HepG2 (cell line): ENCODE measurements at regions not wholly inside any gene's neighbourhood (a gene's known extent, or its start where the extent isn't known, plus 50 kb on each side); places are given as distances from the start of the nearest gene placed in this dataset.

Source experiments
- ATM ChIP-seq: fragments of 450-650 bp; IDR thresholded peaks from 2 replicates; pipeline ENCODE4 v1.7.1; 2017; ENCODE audit warnings: mild to moderate bottlenecking, borderline replicate concordance
- BATF2 ChIP-seq: sonication (generic); formaldehyde crosslinking; IDR thresholded peaks from 2 replicates; pipeline ENCODE4 v1.8.0; 2022; ENCODE audit warnings: mild to moderate bottlenecking, missing genetic modification reagents, moderate library complexity
- CEBPB ChIP-seq: IDR thresholded peaks from 2 replicates; pipeline ENCODE4 v1.6.1; 2011; ENCODE audit warnings: low read depth, low read length, improper control_type of control experiment, borderline replicate concordance
- CREBL2 ChIP-seq: sonication (generic); formaldehyde crosslinking; IDR thresholded peaks from 2 replicates; pipeline ENCODE4 v1.8.1; 2023; ENCODE audit warnings: missing genetic modification reagents, mild to moderate bottlenecking, borderline replicate concordance
- DRAP1 ChIP-seq: IDR thresholded peaks from 2 replicates; pipeline ENCODE4 v1.6.1; 2016; ENCODE audit warnings: missing genetic modification reagents, missing compliant biosample characterization
- ETV5 ChIP-seq: IDR thresholded peaks from 2 replicates; pipeline ENCODE4 v1.6.1; 2018; ENCODE audit warnings: missing biosample characterization, missing genetic modification reagents, inconsistent platforms, borderline replicate concordance
- KDM3A ChIP-seq: IDR thresholded peaks from 2 replicates; pipeline ENCODE4 v1.6.1; 2018; ENCODE audit warnings: low read depth, missing compliant biosample characterization
- KMT2B ChIP-seq: IDR thresholded peaks from 2 replicates; pipeline ENCODE4 v1.6.1; 2016; ENCODE audit warnings: missing genetic modification reagents, missing compliant biosample characterization
- LCORL ChIP-seq, 2 experiments: fragments of 450-650 bp in 1 of 2; sonication (generic) in 1 of 2; formaldehyde crosslinking in 1 of 2; IDR thresholded peaks; 2 replicates each; pipeline versions ENCODE4 v1.5.0 to v1.6.1; 2017 to 2020; ENCODE audit warnings: antibody characterized with exemption in 1 of 2, missing genetic modification reagents in 1 of 2
- MAF1 ChIP-seq: sonication (generic); formaldehyde crosslinking; IDR thresholded peaks from 2 replicates; pipeline ENCODE4 v1.5.0; 2020; ENCODE audit warnings: missing genetic modification reagents, borderline replicate concordance
- MAZ ChIP-seq, 2 experiments: sonication (generic) in 1 of 2; formaldehyde crosslinking in 1 of 2; IDR thresholded peaks; 2 replicates each; pipeline versions ENCODE4 v1.5.0 to v1.6.1; 2012 to 2020; ENCODE audit warnings: low read depth in 2 of 2, mild to moderate bottlenecking in 2 of 2, borderline replicate concordance in 1 of 2, improper control_type of control experiment in 1 of 2, low read length in 1 of 2, missing genetic modification reagents in 1 of 2, moderate library complexity in 1 of 2
- MYNN ChIP-seq: sonication (generic); formaldehyde crosslinking; IDR thresholded peaks from 2 replicates; pipeline ENCODE4 v1.4.0; 2020; ENCODE audit warnings: mild to moderate bottlenecking, low read depth, missing genetic modification reagents
- PPARG ChIP-seq: conservative IDR thresholded peaks from 2 replicates; pipeline ENCODE4 v1.6.1; 2016; ENCODE audit warnings: missing biosample characterization, missing genetic modification reagents
- RXRB ChIP-seq: IDR thresholded peaks from 2 replicates; pipeline ENCODE4 v1.6.1; 2016; ENCODE audit warnings: borderline replicate concordance, missing genetic modification reagents, missing compliant biosample characterization
- SRF ChIP-seq: IDR thresholded peaks from 2 replicates; pipeline ENCODE4 v1.6.1; 2011; ENCODE audit warnings: mild to moderate bottlenecking, low read depth, low read length, moderate library complexity
- ZBTB38 ChIP-seq: sonication (generic); formaldehyde crosslinking; IDR thresholded peaks from 2 replicates; pipeline ENCODE4 v1.5.1; 2020; ENCODE audit warnings: mild to moderate bottlenecking, missing genetic modification reagents
- ZNF232 ChIP-seq: sonication (generic); formaldehyde crosslinking; IDR thresholded peaks from 2 replicates; pipeline ENCODE4 v1.4.0; 2020; ENCODE audit warnings: missing genetic modification reagents, borderline replicate concordance
- ZNF256 ChIP-seq: sonication (generic); formaldehyde crosslinking; conservative IDR thresholded peaks from 2 replicates; pipeline ENCODE4 v1.4.0; 2020; ENCODE audit warnings: missing genetic modification reagents
- ZNF30 ChIP-seq: sonication (generic); formaldehyde crosslinking; IDR thresholded peaks from 2 replicates; pipeline ENCODE4 v1.5.0; 2020; ENCODE audit warnings: mild to moderate bottlenecking, missing genetic modification reagents
- ZNF343 ChIP-seq: sonication (generic); formaldehyde crosslinking; IDR thresholded peaks from 2 replicates; pipeline ENCODE4 v1.4.0; 2020; ENCODE audit warnings: mild to moderate bottlenecking, missing genetic modification reagents
- ZNF407 ChIP-seq: sonication (generic); formaldehyde crosslinking; IDR thresholded peaks from one replicate; pipeline ENCODE4 v1.5.1; 2020; ENCODE audit warnings: mild to moderate bottlenecking, missing genetic modification reagents; ENCODE audit errors: not compliant biosample characterization

GRCh38 chr20:59525500-59526241 is 78.7 kb upstream of the PHACTR3 start (continued):
- TF ChIP-seq ZNF407 (CRISPR knock-in tag) (no peak), MAF1 (no peak), ZNF343 (CRISPR knock-in tag) (no peak), DRAP1 (CRISPR knock-in tag) (no peak), CREBL2 (CRISPR knock-in tag) (no peak), ZNF256 (CRISPR knock-in tag) (no peak), CEBPB (no peak), ZBTB38 (CRISPR knock-in tag) (no peak), MYNN (no peak), LCORL (IDR thresholded peaks at IDR 0.05) (no peak), LCORL (CRISPR knock-in tag; IDR thresholded peaks at IDR 0.05) (no peak; the same call in 1 of the 2 replicates), KDM3A (CRISPR knock-in tag) (no peak), ZNF30 (no peak), BATF2 (CRISPR knock-in tag) (no peak), MAZ (IDR thresholded peaks at IDR 0.05; ENCODE audit: borderline replicate concordance, low read depth, low read length) (0 out of 2 replicates have a peak, but pooled peaks have one; percentile 50), MAZ (CRISPR knock-in tag; IDR thresholded peaks at IDR 0.05; ENCODE audit: low read depth) (no peak), ATM (no peak), ZNF232 (CRISPR knock-in tag) (no peak), ETV5 (CRISPR knock-in tag) (no peak), PPARG (CRISPR knock-in tag) (no peak), SRF (peak; percentile 80), KMT2B (CRISPR knock-in tag) (no peak), RXRB (CRISPR knock-in tag) (no peak)
